Cardiac fibroblast (primary cell): ENCODE measurements at regions not wholly inside any gene's neighbourhood (a gene's known extent, or its start where the extent isn't known, plus 50 kb on each side); places are given as distances from the start of the nearest gene placed in this dataset.

Experiments used
- DNase-seq, 2 donors: peaks; one replicate each; pipeline versions ENCODE4 v3.0.0 to v3.0.0-alpha.2; 2010; ENCODE audit warnings: low read depth in 2 of 2
- H3K4me3 ChIP-seq, 2 donors: replicated peaks in 1 of 2; 1 replicate in 1 of 2; 2 replicates in 1 of 2; pipeline ENCODE4 v1.5.1; 2011; ENCODE audit warnings: low read depth in 2 of 2, low read length in 2 of 2, mild to moderate bottlenecking in 2 of 2, moderate library complexity in 1 of 2
- CTCF ChIP-seq: IDR thresholded peaks from one replicate; pipeline ENCODE4 v1.5.1; 2011; ENCODE audit warnings: low read depth, mild to moderate bottlenecking, low read length, inconsistent platforms

DNA sequence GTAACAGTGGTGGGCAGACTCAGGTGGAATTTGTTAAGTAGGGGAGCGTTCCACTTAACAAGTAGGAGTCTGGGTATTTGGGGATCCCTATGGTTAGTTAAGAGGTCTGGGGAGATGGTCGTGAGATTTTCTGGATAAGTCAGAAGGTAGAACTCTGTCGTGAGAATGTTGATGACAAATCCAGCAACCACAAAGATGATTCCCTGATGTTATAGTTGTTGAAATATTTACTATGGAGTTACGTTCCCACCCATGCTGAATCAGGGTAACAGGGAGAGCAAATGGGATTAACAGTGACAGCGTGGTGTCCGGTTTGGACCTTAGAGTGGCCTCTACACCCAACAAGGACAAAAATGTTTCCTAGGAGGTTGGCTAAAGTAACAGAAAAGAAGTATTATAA lies 110.8 kb downstream of the MFSD1 start:
- DNase-seq, result no peak

GRCh38 chr3:158916111-158916510 lies 114.3 kb downstream of the MFSD1 start:
- no peak for TF ChIP-seq CTCF
- no peak overlapping the region for H3K4me3 ChIP-seq
- DNase-seq, result no peak

More for the DNA sequence above, 110.8 kb downstream of the MFSD1 start:
- H3K4me3 ChIP-seq, result no peak overlapping the region
- no peak for TF ChIP-seq CTCF

DNA sequence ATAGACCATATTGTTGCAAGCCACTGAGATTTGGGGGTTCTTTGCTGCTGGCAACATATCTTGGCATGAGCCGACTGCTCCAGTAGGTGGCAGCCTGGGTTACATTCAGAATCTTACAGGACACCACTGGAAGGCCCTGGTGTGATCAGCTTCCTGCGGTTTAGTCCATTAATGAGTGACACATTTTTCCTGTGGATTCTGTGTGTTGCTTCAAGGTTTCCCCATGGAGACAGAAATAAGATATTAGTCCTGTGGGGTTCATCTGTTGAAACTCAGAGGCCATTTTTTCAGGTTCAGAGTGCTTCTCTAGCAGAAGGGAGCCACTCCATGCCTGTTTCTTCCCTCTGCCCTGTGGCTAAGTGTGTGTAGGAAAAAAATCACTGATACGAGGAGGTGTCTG lies 116.2 kb downstream of the MFSD1 start:
- no peak overlapping the region for H3K4me3 ChIP-seq
- TF ChIP-seq CTCF, result peak; percentile 90
- DNase-seq, result peak; percentile 56 to 79

GRCh38 chr3:158918451-158918850 lies 116.6 kb downstream of the MFSD1 start:
- TF ChIP-seq CTCF, result no peak
- H3K4me3 ChIP-seq, result no peak overlapping the region
- no peak for DNase-seq

- H3K4me3 ChIP-seq, result no peak overlapping the region
- no peak for TF ChIP-seq CTCF
- DNase-seq, result peak in 1 of 2 donors; percentile 18
Measured at GRCh38 chr3:158920371-158920770, 118.5 kb downstream of the MFSD1 start.

- DNase-seq, result no peak
- no peak overlapping the region for H3K4me3 ChIP-seq
- no peak for TF ChIP-seq CTCF
Measured at GRCh38 chr3:158925021-158925420, 123.2 kb downstream of the MFSD1 start.

- no peak overlapping the region for H3K4me3 ChIP-seq
- no peak for DNase-seq
- TF ChIP-seq CTCF, result no peak
Measured at GRCh38 chr3:158925828-158926494, 124.1 kb downstream of the MFSD1 start.
